GM20000 (cell line): ENCODE measurements at regions not wholly inside any gene's neighbourhood (a gene's known extent, or its start where the extent isn't known, plus 50 kb on each side); places are given as distances from the start of the nearest gene placed in this dataset.

Source experiments
- DNase-seq: peaks from one replicate; pipeline ENCODE4 v3.0.0; 2012; ENCODE audit warnings: low spot score
- CTCF ChIP-seq: IDR thresholded peaks from 2 replicates; pipeline ENCODE4 v1.5.1; 2012; ENCODE audit warnings: mild to moderate bottlenecking, control low read depth; ENCODE audit errors: extremely low read depth, missing control alignments

- TF ChIP-seq CTCF = no peak
- no peak for DNase-seq
Observed at GRCh38 chr9:134271338-134272301, 54.6 kb upstream of the RXRA start.

DNA sequence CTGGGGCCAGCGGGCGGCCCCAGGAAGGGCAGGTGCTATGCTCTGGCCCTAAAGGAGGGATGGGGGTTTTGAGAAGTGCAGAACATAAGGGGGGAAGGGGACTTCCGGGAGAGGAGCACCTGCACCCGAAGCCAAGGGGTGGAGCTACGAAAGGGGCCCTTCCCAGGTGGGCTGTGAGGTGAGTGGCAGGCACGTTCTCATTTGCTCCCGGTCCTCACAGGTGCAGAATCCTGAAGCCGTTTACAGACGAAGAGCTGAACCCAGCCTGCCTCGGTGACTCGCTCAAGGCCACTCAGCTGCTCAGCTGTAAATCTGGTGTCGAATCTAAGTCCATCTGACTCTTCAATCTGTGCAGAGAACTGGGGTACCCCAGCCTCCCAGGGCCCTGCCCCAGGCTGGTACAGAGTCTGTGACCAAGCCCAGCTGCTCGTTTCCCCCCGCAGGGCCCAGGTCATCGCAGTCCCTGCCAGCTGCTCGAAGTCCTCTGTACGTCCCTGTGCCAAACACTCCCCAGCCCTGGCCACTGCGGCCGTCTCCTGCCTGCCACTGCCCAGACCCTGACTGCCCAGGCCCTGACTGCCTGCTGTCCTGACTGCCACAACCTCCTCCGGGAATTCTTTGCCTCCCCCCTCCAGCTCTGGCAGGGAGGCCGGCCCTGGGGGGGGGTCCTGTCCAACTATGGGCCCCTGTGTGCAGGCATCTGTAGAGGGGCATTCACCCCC lies 53.8 kb upstream of the RXRA start:
- DNase-seq = no peak
- no peak for TF ChIP-seq CTCF

GRCh38 chr9:134273647-134274046 lies 52.6 kb upstream of the RXRA start:
- no peak for TF ChIP-seq CTCF
- DNase-seq = no peak

GRCh38 chr9:134275375-134275774 lies 50.9 kb upstream of the RXRA start:
- DNase-seq = no peak
- no peak for TF ChIP-seq CTCF

GRCh38 chr9:134276453-134277245 lies 49.6 kb upstream of the RXRA start:
- no peak for DNase-seq
- no peak for TF ChIP-seq CTCF
